GM13977 (cell line): ENCODE measurements at regions not wholly inside any gene's neighbourhood (a gene's known extent, or its start where the extent isn't known, plus 50 kb on each side); places are given as distances from the start of the nearest gene placed in this dataset.

Experiments used
- DNase-seq: peaks from one replicate; pipeline ENCODE4 v3.0.0; 2012; ENCODE audit warnings: low spot score
- CTCF ChIP-seq: IDR thresholded peaks from 2 replicates; pipeline ENCODE4 v1.5.1; 2012; ENCODE audit warnings: mild to moderate bottlenecking, control low read depth; ENCODE audit not compliant: insufficient read depth; ENCODE audit errors: extremely low read depth, missing control alignments
- in situ Hi-C: fragments of 300-500 bp; cut with MboI; formaldehyde crosslinking; loops from one replicate; pipeline ENCODE4 v1.12.0; 2022; ENCODE audit warnings: low sequenced_read_pairs, low pct_unique_long_range_greater_than_20kb, mixed read lengths, inconsistent platforms; ENCODE audit not compliant: unreplicated experiment

DNA sequence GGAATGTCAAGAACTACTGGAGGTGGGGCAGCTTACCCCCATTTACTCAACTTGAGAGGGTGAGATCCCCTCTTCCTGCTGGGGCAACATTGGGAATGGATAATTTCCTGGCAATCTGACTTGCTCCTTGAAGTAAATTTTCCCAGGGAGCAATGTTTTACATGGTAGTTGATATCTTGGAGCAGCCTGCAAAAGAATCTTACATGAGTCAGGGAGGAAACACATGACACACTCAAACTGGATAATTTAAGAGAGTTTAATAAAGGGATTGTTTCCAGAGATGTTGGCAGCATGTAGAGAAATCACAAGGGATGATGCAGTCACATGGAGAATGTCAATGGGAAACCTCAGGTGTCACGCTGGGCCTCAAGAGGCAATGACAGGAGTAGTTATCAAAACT lies 212.5 kb downstream of the GAS1 start:
- DNase-seq: no peak
- in situ Hi-C loops: no loop called here
- TF ChIP-seq CTCF: no peak

DNA sequence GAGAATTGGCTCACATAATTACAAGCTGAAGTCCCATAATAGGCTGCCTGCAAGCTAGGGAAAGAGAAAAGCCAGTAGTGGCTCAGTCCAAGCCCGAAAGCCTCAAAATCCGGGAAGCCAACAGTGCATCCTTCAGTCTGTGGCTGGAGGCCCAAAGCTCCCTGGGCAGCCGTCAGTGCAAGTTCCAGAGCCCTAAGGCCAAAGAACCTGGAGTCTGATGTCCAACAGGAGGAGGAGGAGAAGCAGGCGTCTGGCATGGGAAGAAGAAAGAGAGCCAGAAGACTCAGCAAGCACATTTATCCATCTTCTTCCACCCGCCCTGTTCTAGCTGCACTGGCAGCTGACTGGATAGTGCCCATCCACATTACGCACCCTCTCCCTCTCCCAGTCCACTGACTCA lies 213.4 kb downstream of the GAS1 start:
- no peak for TF ChIP-seq CTCF
- DNase-seq: no peak
- in situ Hi-C loops: no loop called here

DNA sequence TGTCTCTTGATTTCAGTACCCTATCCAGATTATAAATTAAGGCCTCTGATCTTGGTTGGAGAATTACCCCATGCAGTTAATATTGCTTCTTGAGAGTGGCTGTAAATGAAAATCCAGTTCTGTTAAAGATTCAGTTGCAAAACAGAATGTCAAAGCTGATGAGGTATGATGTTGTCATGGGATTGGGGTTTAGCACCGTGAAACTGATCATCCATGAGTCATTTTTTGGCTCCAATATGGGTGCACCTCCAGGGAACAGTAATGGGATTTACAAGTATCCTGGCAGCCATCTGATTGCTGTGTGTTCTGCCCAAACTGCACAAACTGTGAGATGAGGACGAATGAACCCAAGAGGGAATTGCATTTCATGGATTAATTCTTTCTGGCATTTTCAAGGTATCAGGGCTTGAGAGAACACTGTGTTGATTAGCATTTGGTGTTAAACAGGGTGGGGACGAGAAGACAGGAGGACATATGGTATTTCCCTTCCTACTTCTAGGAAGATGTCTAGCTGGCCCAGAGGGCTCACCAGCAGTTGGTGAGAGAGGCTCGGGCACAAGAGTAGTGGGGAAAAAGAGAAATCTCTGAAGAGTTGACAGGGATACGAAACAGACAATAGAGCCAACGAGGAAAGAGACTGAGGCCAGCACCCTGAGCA lies 214.7 kb downstream of the GAS1 start:
- no peak for TF ChIP-seq CTCF
- in situ Hi-C loops: no loop called here
- no peak for DNase-seq

- no peak for TF ChIP-seq CTCF
- no peak for DNase-seq
- in situ Hi-C loops: no loop called here
Observed at GRCh38 chr9:86731511-86732063, 215.7 kb downstream of the GAS1 start.

DNA sequence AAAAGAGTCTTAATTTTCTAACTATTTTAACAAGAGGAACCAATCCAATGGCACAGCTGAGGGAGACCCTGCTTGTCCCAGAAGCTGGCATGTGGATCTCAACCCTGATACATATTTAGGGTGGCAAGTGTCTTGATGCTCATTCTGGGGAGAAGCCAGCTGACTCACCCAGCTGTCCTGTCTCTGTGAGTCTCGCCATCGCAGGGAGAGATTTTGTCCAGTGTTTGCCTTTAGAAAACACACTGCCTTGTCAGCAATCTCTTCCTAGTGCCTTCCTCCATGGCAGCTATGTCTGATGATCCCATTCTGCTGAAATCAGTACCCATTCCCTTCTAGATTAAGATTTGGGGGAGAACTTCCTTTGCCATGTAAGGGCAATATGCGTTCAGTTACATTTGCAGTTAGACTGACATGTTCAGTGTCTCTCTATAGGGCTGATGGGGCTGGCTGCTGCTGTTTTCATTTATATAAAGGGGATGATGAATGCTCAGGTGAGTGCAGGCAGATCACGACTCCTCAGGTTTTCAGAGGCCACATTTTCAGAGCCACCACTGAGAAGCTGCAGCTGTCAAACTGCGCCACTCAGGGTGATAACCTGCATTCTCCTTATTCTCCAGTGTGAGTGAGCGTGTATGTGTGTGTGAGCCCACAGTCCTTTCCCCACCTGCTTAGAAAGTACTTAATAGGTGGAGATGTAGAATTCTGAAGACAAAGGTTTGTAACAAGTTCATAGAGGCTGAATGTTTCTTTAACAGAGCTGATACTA lies 217.0 kb downstream of the GAS1 start:
- in situ Hi-C loops: no loop called here
- TF ChIP-seq CTCF: no peak
- DNase-seq: no peak

- no peak for DNase-seq
- no peak for TF ChIP-seq CTCF
- in situ Hi-C loops: no loop called here
Observed at GRCh38 chr9:86724529-86724928, 222.8 kb downstream of the GAS1 start.
